H9 (cell line): ENCODE measurements at regions not wholly inside any gene's neighbourhood (a gene's known extent, or its start where the extent isn't known, plus 50 kb on each side); places are given as distances from the start of the nearest gene placed in this dataset.

ENCODE experiments used
- DNase-seq: peaks from one replicate; pipeline ENCODE4 v3.0.0-alpha.2; 2017
- H2AFZ ChIP-seq: one replicate; pipeline ENCODE4 v1.6.1; 2013; ENCODE audit warnings: mild to moderate bottlenecking, low read length, control low read depth, moderate library complexity
- H2AK5ac ChIP-seq: 2 replicates; pipeline ENCODE4 v1.6.1; 2013; ENCODE audit warnings: low read length, control low read depth, mixed read lengths; ENCODE audit not compliant: insufficient read length
- H2BK120ac ChIP-seq: one replicate; pipeline ENCODE4 v1.6.1; 2013; ENCODE audit warnings: low read depth, mild to moderate bottlenecking, low read length, control low read depth, inconsistent platforms; ENCODE audit not compliant: poor library complexity, severe bottlenecking
- H2BK12ac ChIP-seq: 2 replicates; pipeline ENCODE4 v1.6.1; 2013; ENCODE audit warnings: low read length, control low read depth, mixed read lengths, low read depth; ENCODE audit not compliant: insufficient read length
- H2BK15ac ChIP-seq: 2 replicates; pipeline ENCODE4 v1.6.1; 2013; ENCODE audit warnings: low read depth, low read length, control low read depth
- H2BK20ac ChIP-seq: one replicate; pipeline ENCODE4 v1.6.1; 2013; ENCODE audit warnings: low read depth, mild to moderate bottlenecking, low read length, control low read depth, inconsistent platforms; ENCODE audit not compliant: poor library complexity, severe bottlenecking
- H2BK5ac ChIP-seq: 2 replicates; pipeline ENCODE4 v1.6.1; 2013; ENCODE audit warnings: low read length, control low read depth, mixed read lengths; ENCODE audit not compliant: insufficient read length
- H3K14ac ChIP-seq: 2 replicates; pipeline ENCODE4 v1.6.1; 2013; ENCODE audit warnings: low read length, control low read depth; ENCODE audit not compliant: insufficient read depth
- H3K18ac ChIP-seq: 2 replicates; pipeline ENCODE4 v1.6.1; 2013; ENCODE audit warnings: low read depth, mild to moderate bottlenecking, mixed read lengths, low read length, control low read depth; ENCODE audit not compliant: insufficient read length
- H3K23ac ChIP-seq: 2 replicates; pipeline ENCODE4 v1.6.1; 2013; ENCODE audit warnings: low read length, control low read depth, mixed read lengths, low read depth; ENCODE audit not compliant: insufficient read length
- H3K23me2 ChIP-seq: 2 replicates; pipeline ENCODE4 v1.6.1; 2013; ENCODE audit warnings: low read depth, mild to moderate bottlenecking, mixed read lengths, low read length, control low read depth; ENCODE audit not compliant: insufficient read length, poor library complexity, severe bottlenecking
- H3K27ac ChIP-seq: 2 replicates; pipeline ENCODE4 v1.5.1; 2013; ENCODE audit warnings: low read length, control low read depth, mixed read lengths, low read depth; ENCODE audit not compliant: insufficient read length
- H3K27me3 ChIP-seq: 2 replicates; pipeline ENCODE4 v1.6.1; 2013; ENCODE audit warnings: low read length, control low read depth, inconsistent platforms; ENCODE audit not compliant: insufficient read depth
- H3K4ac ChIP-seq: 2 replicates; pipeline ENCODE4 v1.6.1; 2013; ENCODE audit warnings: low read depth, mild to moderate bottlenecking, control low read depth, inconsistent platforms, low read length, moderate library complexity
- H3K4me1 ChIP-seq: 2 replicates; pipeline ENCODE4 v1.6.1; 2013; ENCODE audit warnings: low read length, control low read depth, inconsistent platforms; ENCODE audit not compliant: insufficient read depth
- H3K4me2 ChIP-seq: 2 replicates; pipeline ENCODE4 v1.6.1; 2013; ENCODE audit warnings: low read length, control low read depth, mixed read lengths; ENCODE audit not compliant: insufficient read length, insufficient read depth
- H3K56ac ChIP-seq: 2 replicates; pipeline ENCODE4 v1.6.1; 2013; ENCODE audit warnings: low read depth, mild to moderate bottlenecking, mixed read lengths, low read length, control low read depth; ENCODE audit not compliant: insufficient read length
- H3K79me1 ChIP-seq: 2 replicates; pipeline ENCODE4 v1.6.1; 2013; ENCODE audit warnings: low read depth, mild to moderate bottlenecking, moderate library complexity, low read length, control low read depth, inconsistent platforms; ENCODE audit not compliant: insufficient read depth, poor library complexity, severe bottlenecking
- H3K79me2 ChIP-seq: 2 replicates; pipeline ENCODE4 v1.6.1; 2013; ENCODE audit warnings: low read length, control low read depth, inconsistent platforms; ENCODE audit not compliant: insufficient read depth
- H3K9ac ChIP-seq: 2 replicates; pipeline ENCODE4 v1.6.1; 2013; ENCODE audit warnings: low read length, control low read depth, mixed read lengths; ENCODE audit not compliant: insufficient read length; ENCODE audit errors: extremely low read depth
- H3K9me3 ChIP-seq: one replicate; pipeline ENCODE4 v1.6.1; 2013; ENCODE audit warnings: low read depth, low read length, inconsistent platforms; ENCODE audit not compliant: control insufficient read depth
- H3T11ph ChIP-seq: one replicate; pipeline ENCODE4 v1.6.1; 2013; ENCODE audit warnings: mild to moderate bottlenecking, low read length, control low read depth, inconsistent platforms
- H4K20me1 ChIP-seq: one replicate; pipeline ENCODE4 v1.6.1; 2013; ENCODE audit not compliant: control insufficient read depth, insufficient read length, insufficient read depth
- H4K5ac ChIP-seq: 2 replicates; pipeline ENCODE4 v1.6.1; 2013; ENCODE audit warnings: low read depth, mild to moderate bottlenecking, mixed read lengths, low read length, control low read depth; ENCODE audit not compliant: insufficient read length
- H4K8ac ChIP-seq: replicated peaks from 2 replicates; pipeline ENCODE4 v1.6.1; 2013; ENCODE audit warnings: low read length, control low read depth, mixed read lengths, low read depth; ENCODE audit not compliant: insufficient read length
- H4K91ac ChIP-seq: 2 replicates; pipeline ENCODE4 v1.6.1; 2013; ENCODE audit warnings: low read depth, mild to moderate bottlenecking, moderate library complexity, mixed read lengths, low read length, control low read depth; ENCODE audit not compliant: insufficient read length
- H3K27ac Mint-ChIP-seq, 3 experiments: 2 replicates in 2 of 3; 3 replicates in 1 of 3; pipeline ENCODE4 v1.8.0; 2020 to 2021; ENCODE audit warnings: mixed read lengths in 3 of 3, mild to moderate bottlenecking in 1 of 3, moderate library complexity in 1 of 3
- H3K27me3 Mint-ChIP-seq: 2 replicates; pipeline ENCODE4 v1.8.0; 2021; ENCODE audit warnings: low read depth, mild to moderate bottlenecking, moderate library complexity, mixed read lengths
- H3K36me3 Mint-ChIP-seq, 3 experiments: 2 replicates in 2 of 3; 3 replicates in 1 of 3; pipeline ENCODE4 v1.8.0; 2020 to 2021; ENCODE audit warnings: low read depth in 3 of 3, mixed read lengths in 3 of 3; ENCODE audit not compliant: insufficient read depth in 1 of 3
- H3K4me1 Mint-ChIP-seq, 2 experiments: 2 replicates each; pipeline ENCODE4 v1.8.0; 2020; ENCODE audit warnings: mixed read lengths in 2 of 2
- H3K4me3 Mint-ChIP-seq, 2 experiments: 2 replicates in 1 of 2; 3 replicates in 1 of 2; pipeline ENCODE4 v1.8.0; 2020 to 2021; ENCODE audit warnings: mild to moderate bottlenecking in 2 of 2, mixed read lengths in 2 of 2, moderate library complexity in 1 of 2
- H3K9me3 Mint-ChIP-seq, 2 experiments: 2 replicates in 1 of 2; 3 replicates in 1 of 2; pipeline ENCODE4 v1.8.0; 2020; ENCODE audit warnings: mild to moderate bottlenecking in 2 of 2, mixed read lengths in 2 of 2, moderate library complexity in 1 of 2
- CTCF ChIP-seq: fragments of 200-600 bp; sonication (generic); conservative IDR thresholded peaks from 3 replicates; pipeline ENCODE4 v1.8.0; 2021; ENCODE audit warnings: antibody characterized with exemption, mild to moderate bottlenecking
- WGBS: extraction: QIAGEN DNeasy Blood & Tissue Kit; methylation state at CpG from one replicate; pipeline ENCODE4 v1.1.7; 2013; ENCODE audit warnings: missing lambda C conversion rate, low lambda C conversion rate, mixed read lengths; ENCODE audit not compliant: insufficient read length; ENCODE audit errors: extremely low coverage; 5-methylcytosine and 5-hydroxymethylcytosine counted together

- Histone ChIP-seq H4K20me1 (no peaks in the 10 kb centered on the region), H3K23me2 (no peaks in the 10 kb centered on the region), H3T11ph (no peak overlapping the region), H2BK20ac (no peak overlapping the region), H2AK5ac (no peak overlapping the region), H3K18ac (no peak overlapping the region), H3K23ac (no peak overlapping the region), H3K4me1 (no peaks in the 10 kb centered on the region; the same call in 1 of the 2 replicates), H3K4me2 (no peak overlapping the region), H2BK120ac (no peak overlapping the region), H4K5ac (no peak overlapping the region), H3K79me1 (no peaks in the 10 kb centered on the region), H2BK5ac (no peak overlapping the region), H3K27me3 (no peaks in the 10 kb centered on the region), H3K14ac (no peak overlapping the region), H2AFZ (no peak overlapping the region), H2BK15ac (no peak overlapping the region), H4K91ac (no peak overlapping the region), H3K9ac (no peak overlapping the region), H4K8ac (no peak overlapping the region), H2BK12ac (no peak overlapping the region), H3K27ac (no peak overlapping the region), H3K4ac (no peak overlapping the region), H3K9me3 (no peaks in the 10 kb centered on the region), H3K79me2 (no peaks in the 10 kb centered on the region), H3K56ac (no peak overlapping the region)
- Mint-ChIP-seq H3K27me3 (no peaks in the 10 kb centered on the region), H3K9me3 (no peaks in the 10 kb centered on the region; a peak in 1 of 5 replicates), H3K4me1 (peaks cover 10 to 12% of the 10 kb centered on the region in 2 experiments), H3K27ac (no peak overlapping the region), H3K4me3 (no peak overlapping the region), H3K36me3 (peaks cover 0 to 5% (median 5%) of the 10 kb centered on the region in 3 experiments; a peak in 5 of 7 replicates)
- DNase-seq = no peak
- TF ChIP-seq CTCF = no peak
- no CpG with 5 or more reads among the region's 1 CpG for WGBS
Measured at GRCh38 chr7:138308136-138308535, 151.9 kb upstream of the TRIM24 start.
